ENCODE measurements at regions not wholly inside any gene's neighbourhood (a gene's known extent, or its start where the extent isn't known, plus 50 kb on each side); places are given as distances from the start of the nearest gene placed in this dataset.

DNA sequence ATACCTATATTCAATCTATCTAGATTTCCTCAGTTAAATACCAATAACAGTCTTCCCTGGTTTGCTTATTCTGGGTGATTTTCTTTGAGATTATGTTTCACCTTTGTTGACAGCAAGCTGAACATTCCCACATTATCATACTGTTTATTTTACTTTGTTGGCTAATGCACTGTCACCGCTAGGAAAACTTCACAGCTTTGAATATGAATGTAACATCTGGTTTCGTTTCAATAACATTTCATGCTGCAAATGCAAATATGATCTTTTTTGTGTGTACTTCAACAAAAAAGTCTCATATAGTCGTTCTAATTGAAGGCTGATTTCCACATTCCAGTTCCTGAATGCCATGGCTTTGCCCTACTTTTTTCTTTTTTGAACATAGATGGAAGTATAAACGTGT, 946.3 kb upstream of the GHITM start:
- TF ChIP-seq, protein P1, sequence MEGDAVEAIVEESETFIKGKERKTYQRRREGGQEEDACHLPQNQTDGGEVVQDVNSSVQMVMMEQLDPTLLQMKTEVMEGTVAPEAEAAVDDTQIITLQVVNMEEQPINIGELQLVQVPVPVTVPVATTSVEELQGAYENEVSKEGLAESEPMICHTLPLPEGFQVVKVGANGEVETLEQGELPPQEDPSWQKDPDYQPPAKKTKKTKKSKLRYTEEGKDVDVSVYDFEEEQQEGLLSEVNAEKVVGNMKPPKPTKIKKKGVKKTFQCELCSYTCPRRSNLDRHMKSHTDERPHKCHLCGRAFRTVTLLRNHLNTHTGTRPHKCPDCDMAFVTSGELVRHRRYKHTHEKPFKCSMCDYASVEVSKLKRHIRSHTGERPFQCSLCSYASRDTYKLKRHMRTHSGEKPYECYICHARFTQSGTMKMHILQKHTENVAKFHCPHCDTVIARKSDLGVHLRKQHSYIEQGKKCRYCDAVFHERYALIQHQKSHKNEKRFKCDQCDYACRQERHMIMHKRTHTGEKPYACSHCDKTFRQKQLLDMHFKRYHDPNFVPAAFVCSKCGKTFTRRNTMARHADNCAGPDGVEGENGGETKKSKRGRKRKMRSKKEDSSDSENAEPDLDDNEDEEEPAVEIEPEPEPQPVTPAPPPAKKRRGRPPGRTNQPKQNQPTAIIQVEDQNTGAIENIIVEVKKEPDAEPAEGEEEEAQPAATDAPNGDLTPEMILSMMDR (conservative IDR thresholded peaks at IDR 0.05; ENCODE audit: low read length): no peak
- no peak for TF ChIP-seq EZH2phosphoT487 (IDR thresholded peaks at IDR 0.05; ENCODE audit: borderline replicate concordance)

Data from Loucy (cell line).